ENCODE measurements at regions not wholly inside any gene's neighbourhood (a gene's known extent, or its start where the extent isn't known, plus 50 kb on each side); places are given as distances from the start of the nearest gene placed in this dataset.
"Not testable (repeated sequence)": the region's sequence is repeated elsewhere in the genome, so short reads cannot be mapped to it uniquely, and the experiment has no call there.

DNA sequence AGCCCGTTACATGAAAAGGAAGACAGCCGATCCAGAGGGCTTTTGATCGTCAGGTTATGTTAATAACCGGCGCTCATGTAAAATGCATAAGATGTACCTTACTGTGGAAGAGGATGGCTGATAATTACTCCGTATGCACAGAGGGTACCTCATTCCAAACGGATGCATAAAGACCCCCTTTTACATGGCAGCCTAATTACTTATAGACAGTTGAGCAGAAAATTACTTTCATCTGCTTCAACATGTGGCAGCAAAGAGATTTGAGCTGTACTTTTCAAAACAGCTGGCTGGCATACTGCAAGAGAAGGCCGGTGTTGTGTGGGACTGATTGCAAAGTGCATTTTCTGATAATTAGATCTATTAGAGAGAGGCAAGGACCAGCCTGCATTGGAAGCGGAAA is 103.4 kb downstream of the SHOX start:
- Histone ChIP-seq H3K4me3 (ENCODE audit: low read depth, low read length) (no peak overlapping the region), H3K27me3 (ENCODE audit: control insufficient read depth, insufficient read depth, low read length) (no peaks in the 10 kb centered on the region), H3K36me3 (ENCODE audit: control insufficient read depth, insufficient read depth, low read length) (no peaks in the 10 kb centered on the region)
- TF ChIP-seq, protein P1, sequence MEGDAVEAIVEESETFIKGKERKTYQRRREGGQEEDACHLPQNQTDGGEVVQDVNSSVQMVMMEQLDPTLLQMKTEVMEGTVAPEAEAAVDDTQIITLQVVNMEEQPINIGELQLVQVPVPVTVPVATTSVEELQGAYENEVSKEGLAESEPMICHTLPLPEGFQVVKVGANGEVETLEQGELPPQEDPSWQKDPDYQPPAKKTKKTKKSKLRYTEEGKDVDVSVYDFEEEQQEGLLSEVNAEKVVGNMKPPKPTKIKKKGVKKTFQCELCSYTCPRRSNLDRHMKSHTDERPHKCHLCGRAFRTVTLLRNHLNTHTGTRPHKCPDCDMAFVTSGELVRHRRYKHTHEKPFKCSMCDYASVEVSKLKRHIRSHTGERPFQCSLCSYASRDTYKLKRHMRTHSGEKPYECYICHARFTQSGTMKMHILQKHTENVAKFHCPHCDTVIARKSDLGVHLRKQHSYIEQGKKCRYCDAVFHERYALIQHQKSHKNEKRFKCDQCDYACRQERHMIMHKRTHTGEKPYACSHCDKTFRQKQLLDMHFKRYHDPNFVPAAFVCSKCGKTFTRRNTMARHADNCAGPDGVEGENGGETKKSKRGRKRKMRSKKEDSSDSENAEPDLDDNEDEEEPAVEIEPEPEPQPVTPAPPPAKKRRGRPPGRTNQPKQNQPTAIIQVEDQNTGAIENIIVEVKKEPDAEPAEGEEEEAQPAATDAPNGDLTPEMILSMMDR (IDR thresholded peaks at IDR 0.05; ENCODE audit: insufficient read depth, low read length, poor library complexity, severe bottlenecking) = no peak
- DNase-seq (ENCODE audit: low read depth) = no peak

GRCh38 chrX:729583-730409 is 99.2 kb downstream of the SHOX start:
- Histone ChIP-seq H3K4me3 (ENCODE audit: low read depth, low read length) (no peak overlapping the region), H3K27me3 (ENCODE audit: control insufficient read depth, insufficient read depth, low read length) (no peaks in the 10 kb centered on the region), H3K36me3 (ENCODE audit: control insufficient read depth, insufficient read depth, low read length) (no peaks in the 10 kb centered on the region)
- no peak for DNase-seq (ENCODE audit: low read depth)
- TF ChIP-seq, protein P1 (IDR thresholded peaks at IDR 0.05; ENCODE audit: insufficient read depth, low read length, poor library complexity, severe bottlenecking) = no peak

GRCh38 chrX:729101-729500 is 98.5 kb downstream of the SHOX start:
- not testable (repeated sequence) for H3K27me3 ChIP-seq (ENCODE audit: control insufficient read depth, insufficient read depth, low read length); DNase-seq (ENCODE audit: low read depth); H3K36me3 ChIP-seq (ENCODE audit: control insufficient read depth, insufficient read depth, low read length); H3K4me3 ChIP-seq (ENCODE audit: low read depth, low read length)

DNA sequence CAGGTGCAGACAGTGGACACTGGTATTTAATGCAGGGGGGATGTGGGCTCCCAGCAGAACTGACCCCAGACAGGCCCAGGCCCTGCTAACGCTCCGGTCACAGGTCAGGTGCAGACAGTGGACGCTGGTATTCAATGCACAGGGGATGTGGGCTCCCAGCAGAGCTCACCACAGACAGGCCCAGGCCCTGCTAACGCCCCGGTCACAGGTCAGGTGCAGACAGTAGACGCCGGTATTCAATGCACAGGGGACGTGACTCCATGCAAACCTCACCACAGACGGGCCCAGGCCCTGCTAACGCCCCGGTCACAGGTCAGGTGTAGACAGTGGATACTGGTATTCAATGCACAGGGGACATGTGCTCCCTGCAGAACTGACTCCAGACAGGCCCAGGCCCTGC is 98.0 kb downstream of the SHOX start:
- not testable (repeated sequence) for H3K4me3 ChIP-seq (ENCODE audit: low read depth, low read length); H3K27me3 ChIP-seq (ENCODE audit: control insufficient read depth, insufficient read depth, low read length); DNase-seq (ENCODE audit: low read depth); H3K36me3 ChIP-seq (ENCODE audit: control insufficient read depth, insufficient read depth, low read length)

GRCh38 chrX:727738-728621 is 97.4 kb downstream of the SHOX start:
- DNase-seq (ENCODE audit: low read depth) = no peak
- no peaks in the 10 kb centered on the region for H3K36me3 ChIP-seq (ENCODE audit: control insufficient read depth, insufficient read depth, low read length)
- TF ChIP-seq, protein P1 (IDR thresholded peaks at IDR 0.05; ENCODE audit: insufficient read depth, low read length, poor library complexity, severe bottlenecking) = no peak

DNA sequence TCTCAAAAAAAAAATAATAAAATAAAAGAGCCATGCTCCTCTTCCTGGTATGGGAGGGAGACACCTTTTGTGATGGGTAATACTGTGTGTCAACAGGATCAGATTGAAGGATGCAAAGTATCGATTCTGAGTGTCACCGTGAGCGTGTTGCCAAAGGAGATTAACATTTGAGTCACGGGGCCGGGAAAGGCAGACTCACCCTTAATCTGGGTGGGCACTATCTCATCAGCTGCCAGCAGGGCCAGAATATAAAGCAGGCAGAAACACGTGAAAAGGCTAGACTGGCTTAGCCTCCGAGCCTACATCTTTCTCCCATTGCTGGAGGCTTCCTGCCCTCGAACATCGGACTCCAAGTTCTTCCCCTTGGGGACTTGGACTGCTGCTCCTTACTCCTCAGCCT is 95.4 kb downstream of the SHOX start:
- TF ChIP-seq, protein P1 (IDR thresholded peaks at IDR 0.05; ENCODE audit: insufficient read depth, low read length, poor library complexity, severe bottlenecking) = no peak
- H3K27me3 ChIP-seq (ENCODE audit: control insufficient read depth, insufficient read depth, low read length) = no peaks in the 10 kb centered on the region

More at GRCh38 chrX:727738-728621, 97.4 kb downstream of the SHOX start:
- H3K4me3 ChIP-seq (ENCODE audit: low read depth, low read length) = no peak overlapping the region
- H3K27me3 ChIP-seq (ENCODE audit: control insufficient read depth, insufficient read depth, low read length) = no peaks in the 10 kb centered on the region

More for the DNA sequence above, 95.4 kb downstream of the SHOX start:
- Histone ChIP-seq H3K4me3 (ENCODE audit: low read depth, low read length) (no peak overlapping the region), H3K36me3 (ENCODE audit: control insufficient read depth, insufficient read depth, low read length) (no peaks in the 10 kb centered on the region)
- no peak for DNase-seq (ENCODE audit: low read depth)
